GM19455 (cell line): ENCODE measurements at regions not wholly inside any gene's neighbourhood (a gene's known extent, or its start where the extent isn't known, plus 50 kb on each side); places are given as distances from the start of the nearest gene placed in this dataset.

ENCODE experiments used
- ATAC-seq: cut with Tn5 transposase; IDR thresholded peaks from one replicate; pipeline ENCODE4 v1.9.1; 2021; ENCODE audit not compliant: unreplicated experiment

- ATAC-seq = no peak
These were observed 434.7 kb upstream of the ADGRL4 start for GRCh38 chr1:79441238-79441637.

- no peak for ATAC-seq
These were observed 431.0 kb upstream of the ADGRL4 start for GRCh38 chr1:79437540-79437939.

- no peak for ATAC-seq
These were observed 424.8 kb upstream of the ADGRL4 start for GRCh38 chr1:79431340-79431739.

DNA sequence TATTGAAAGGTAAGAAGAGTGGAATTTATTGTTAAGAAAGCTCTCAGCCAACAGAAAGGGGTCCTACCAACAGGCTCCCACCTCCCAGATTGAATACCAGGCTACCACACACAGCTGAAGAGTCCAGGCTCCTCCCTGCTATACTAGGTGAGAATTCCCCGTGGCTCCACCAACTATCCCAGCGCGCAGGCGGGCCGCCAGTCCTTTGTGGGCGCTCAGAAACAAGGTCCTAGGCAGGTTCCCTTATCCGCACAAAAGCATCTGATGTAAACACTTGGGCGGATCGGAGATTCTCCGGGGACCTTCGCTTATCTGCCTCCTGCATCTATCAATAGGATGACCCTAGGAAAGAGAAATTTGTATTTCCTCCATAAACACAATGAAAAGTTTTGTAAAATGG is 423.9 kb upstream of the ADGRL4 start:
- no peak for ATAC-seq

DNA sequence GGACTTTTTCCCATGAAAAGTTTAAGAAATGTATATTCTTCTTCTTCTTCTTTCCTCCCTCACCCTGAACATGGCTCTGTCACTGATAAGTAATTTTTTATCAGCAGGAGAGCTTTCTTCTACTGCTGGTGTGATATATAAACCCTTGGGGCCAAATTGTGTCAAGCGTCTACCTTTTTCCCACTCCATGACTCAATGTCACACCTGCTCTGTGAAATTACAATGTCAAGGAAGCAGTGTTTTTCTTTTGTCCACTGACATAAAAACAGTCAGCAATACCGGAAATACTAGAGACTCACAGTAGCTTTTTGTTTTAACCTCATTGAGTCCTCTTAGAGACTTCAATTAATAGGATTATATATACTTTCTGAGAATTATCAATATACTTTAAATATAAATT is 416.2 kb upstream of the ADGRL4 start:
- no peak for ATAC-seq

DNA sequence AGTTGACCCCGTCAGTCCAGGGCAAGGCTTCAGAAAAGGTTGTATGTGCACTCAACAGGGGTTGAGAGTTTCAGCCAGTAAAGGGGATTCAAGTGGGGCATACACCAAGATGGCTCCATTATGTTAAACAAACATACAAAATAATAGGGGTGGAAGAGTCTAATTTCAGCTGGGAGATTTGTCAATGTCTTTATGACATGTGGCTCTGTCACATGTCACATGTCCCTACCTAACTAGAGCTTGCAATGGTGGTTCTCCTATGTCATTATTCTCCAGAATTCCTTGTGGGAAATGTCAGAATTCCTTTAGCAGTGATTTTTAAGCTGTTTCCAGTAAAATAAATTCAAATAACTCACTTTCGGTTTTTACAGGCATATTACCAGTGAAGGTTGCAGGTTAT is 392.0 kb upstream of the ADGRL4 start:
- ATAC-seq = no peak

DNA sequence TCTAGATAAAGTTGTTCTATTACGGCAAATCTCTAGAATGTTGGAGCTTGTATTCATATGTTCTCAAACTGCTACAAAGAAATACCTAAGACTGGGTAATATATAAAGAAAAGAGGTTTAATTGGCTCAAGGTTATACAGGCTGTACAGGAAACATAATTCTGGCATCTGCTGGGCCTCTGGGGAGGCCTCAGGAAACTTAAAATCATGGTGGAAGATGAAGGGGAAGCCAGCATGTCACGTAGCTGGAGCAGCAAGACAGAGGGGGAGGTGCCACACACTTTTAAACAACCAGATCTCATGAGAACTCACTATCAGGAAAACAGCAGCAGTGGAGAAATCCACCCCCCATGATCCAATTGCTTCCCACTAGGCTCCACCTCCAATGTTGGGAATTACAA is 390.4 kb upstream of the ADGRL4 start:
- no peak for ATAC-seq

DNA sequence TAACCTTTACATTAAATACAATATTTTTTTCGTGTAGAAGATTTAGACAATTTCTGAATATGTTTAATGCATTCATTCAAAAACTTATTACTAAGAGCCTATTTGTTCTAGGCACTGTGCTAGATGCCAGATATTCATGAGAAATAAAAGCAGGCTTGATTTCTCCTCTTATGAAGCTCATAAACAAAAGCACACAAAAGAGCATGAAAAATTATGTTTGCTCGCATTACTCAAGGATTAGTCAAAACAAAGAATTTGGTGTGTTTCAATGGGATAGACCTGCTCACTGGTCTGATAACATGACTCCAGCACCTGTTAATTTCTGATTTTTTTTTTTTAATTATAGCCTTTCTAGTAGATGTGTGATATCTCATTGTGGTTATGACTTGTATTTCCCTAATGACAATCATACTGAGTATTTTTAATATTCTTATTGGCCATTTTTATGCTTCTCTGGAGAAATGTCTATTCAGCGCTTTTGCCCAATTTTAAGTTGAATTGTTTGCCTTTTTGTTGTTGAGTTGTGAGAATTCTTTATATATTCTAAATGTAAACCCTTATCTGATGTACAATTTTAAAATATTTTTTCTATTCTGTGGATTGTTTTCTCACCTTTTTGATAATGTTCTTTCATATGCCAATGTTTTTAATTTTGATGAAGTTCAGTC is 382.3 kb upstream of the ADGRL4 start:
- no peak for ATAC-seq

DNA sequence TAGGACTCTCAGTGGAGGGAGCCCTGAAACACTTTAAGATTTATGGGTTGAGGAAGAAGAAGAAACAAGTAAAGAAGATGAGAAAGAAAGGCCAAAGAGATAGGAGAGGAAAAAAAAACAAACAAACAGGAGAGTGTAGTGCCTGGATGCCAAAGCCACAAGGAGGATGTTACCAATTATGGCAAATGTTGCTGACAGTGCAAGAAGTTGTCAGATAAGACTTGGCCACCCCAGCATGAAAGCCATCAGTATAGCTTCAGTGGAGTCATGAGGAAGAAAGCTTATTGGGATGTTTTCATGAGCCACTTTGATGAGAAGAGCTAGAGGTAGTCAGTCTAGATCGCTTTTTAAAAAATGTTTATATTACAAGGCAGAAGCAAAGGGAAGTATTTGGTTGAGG is 380.2 kb upstream of the ADGRL4 start:
- no peak for ATAC-seq

- no peak for ATAC-seq
These were observed 373.5 kb upstream of the ADGRL4 start for GRCh38 chr1:79380078-79380477.

DNA sequence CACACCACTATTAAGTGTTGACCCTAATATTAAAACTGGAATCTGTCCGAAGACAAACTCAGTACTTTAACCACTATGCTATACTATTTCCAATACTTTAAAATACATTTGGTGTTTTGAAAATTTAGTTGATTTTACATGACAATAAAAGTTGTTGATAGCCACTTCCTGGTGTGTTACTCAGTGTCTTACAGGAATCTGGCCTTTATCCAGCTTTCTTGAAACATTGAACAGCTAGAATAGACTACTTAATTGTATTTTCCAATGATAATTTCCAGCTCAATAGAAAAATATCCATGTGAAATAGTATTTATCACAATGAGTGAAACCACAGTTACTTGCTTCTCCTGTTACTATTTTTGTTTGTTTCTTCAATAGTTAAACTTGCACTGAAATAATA is 369.6 kb upstream of the ADGRL4 start:
- ATAC-seq = no peak

DNA sequence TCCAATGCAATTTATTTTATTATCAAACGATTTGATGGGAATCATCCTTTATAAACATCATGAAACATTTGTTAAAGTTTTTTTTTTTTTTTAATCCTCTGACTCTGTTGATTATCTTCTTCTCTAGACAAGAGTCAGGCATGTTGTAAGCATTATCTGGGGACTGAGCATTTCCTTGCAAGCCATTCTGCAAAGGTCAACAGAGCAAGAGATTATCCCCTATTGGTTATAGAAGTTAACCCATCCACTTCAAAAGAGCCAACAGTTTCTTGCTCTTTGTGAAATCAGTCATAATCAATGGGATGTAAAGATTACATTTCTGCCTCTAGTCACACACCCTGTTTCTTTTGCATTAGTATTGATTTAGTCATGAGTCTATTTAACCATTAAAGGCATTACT is 368.8 kb upstream of the ADGRL4 start:
- no peak for ATAC-seq

DNA sequence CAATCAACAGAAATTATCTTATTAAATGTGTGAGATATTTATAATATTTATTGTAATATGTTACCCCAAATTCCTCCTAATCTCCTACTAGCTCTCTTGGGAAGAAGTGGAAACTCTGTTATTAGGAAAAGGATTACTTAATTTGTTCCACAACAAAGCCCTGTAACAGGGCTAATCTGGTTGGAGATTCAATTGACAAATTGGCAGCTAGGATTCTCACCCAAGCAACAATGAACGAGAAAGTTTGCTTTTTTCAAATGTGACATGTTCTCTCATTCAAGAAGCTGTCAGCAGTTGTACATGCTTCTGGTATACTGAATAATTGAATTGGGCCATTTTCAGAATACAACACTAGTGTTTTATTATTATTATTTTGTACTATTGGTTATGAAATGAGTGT is 367.9 kb upstream of the ADGRL4 start:
- no peak for ATAC-seq

GRCh38 chr1:79373481-79374125 is 367.1 kb upstream of the ADGRL4 start:
- no peak for ATAC-seq

- ATAC-seq = no peak
These were observed 365.3 kb upstream of the ADGRL4 start for GRCh38 chr1:79371802-79372201.

DNA sequence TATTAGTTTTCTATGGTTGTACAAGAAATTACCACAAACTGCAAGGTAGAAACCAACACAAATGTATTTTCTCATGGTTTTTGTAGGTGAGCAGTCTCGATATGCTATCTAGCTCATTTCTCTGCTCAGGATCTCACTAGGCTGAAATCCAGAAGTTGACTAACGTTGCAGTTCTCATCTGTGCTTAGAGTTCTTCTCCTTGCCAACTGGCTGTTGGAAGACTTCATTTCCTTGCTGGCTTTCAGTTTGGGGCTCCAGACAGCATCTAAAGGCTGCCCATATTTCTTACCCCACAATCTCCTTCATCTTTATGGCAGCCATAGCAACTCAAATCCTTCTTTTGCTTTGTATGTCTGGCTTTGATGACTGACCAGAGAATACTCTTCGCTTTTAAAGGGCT is 362.6 kb upstream of the ADGRL4 start:
- no peak for ATAC-seq

GRCh38 chr1:79364896-79365295 is 358.4 kb upstream of the ADGRL4 start:
- no peak for ATAC-seq

DNA sequence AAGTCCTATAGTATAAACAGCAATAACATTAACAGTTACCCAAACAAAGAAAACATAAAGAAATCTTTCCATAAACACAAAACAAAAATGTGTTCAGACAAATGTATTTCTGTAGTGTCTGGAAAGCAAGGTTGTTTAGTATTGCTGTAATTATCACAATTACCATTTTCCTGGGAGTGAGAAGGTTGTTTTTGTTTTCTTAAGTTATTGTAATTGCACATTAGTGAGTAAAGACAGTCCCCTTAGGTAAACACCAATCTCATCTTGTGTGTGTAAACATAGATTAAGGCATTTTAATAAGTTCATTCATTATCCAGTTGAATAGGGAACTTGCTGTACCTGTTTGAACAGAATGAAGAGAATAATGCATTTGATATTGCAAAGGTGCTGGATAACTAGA is 356.9 kb upstream of the ADGRL4 start:
- ATAC-seq = no peak

DNA sequence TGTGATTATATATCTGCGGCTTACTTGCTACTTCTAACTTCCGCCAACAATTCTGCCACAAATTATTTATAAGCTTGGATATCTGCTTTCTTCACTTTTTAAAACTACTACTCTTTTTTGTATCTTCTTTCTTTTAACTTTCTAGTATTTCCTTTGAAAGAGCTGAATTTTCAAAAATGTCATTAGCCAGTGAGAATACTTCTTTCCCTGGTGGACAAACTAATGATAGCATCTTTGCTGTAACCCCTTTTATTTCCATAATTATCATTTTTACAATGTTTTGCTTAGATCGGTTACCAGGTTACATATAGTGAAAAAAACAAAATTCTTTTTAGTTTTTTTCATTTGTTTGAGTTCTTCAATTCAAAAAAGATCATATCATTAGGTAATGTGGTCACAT is 355.9 kb upstream of the ADGRL4 start:
- ATAC-seq = no peak

DNA sequence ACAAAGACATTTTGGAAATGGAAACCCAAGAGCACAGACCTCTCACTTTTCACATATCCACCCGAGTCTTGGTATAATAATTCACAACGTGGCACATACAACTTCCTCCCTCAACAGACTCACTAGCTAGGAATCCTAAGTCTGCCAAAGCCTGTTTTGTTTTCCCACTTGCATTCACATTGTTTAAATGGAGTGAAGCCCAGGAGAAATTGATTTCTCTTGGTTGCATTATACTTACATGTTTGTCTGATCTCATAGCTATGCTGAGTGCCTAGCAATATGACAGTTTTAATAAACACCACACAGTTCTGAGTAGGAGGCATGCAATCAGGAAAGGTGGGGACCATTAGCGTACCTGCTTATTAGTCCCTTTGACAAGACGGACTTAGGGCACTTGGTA is 348.6 kb upstream of the ADGRL4 start:
- ATAC-seq = no peak

DNA sequence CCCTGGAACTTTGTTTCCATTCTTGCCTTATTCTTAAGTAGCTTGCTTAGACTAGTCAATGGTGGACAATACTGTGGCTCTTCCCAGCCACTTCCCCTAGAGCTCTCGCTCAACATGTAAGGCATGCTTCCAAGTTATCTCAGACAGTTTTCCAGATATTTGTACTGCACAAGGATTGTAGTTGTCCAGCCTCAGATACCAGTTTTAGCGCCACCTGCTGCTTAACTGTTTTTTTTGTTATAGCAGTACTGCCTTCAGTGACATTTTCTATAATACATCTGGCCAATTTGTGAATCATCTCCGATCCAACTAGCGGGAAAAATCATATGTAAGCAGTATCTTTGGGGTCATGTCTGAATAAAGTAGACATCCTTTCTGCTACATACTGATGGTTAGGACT is 346.7 kb upstream of the ADGRL4 start:
- no peak for ATAC-seq

DNA sequence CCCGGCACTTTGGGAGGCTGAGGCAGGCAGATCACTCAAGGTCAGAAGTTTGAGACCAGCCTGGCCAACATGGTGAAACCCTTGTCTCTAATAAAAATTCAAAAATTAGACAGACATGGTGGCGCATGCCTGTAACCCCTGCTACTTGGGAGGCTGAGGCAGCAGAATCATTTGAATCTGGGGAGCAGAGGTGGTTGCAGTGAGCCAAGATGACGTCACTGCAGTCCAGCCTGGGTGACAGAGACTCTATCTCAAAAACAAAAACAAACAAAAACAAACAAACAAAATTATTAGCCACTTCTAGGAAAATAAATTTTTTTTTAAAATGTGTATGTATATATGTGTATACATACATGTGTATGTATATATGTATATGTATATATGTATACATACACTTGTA is 320.3 kb upstream of the ADGRL4 start:
- ATAC-seq = no peak

DNA sequence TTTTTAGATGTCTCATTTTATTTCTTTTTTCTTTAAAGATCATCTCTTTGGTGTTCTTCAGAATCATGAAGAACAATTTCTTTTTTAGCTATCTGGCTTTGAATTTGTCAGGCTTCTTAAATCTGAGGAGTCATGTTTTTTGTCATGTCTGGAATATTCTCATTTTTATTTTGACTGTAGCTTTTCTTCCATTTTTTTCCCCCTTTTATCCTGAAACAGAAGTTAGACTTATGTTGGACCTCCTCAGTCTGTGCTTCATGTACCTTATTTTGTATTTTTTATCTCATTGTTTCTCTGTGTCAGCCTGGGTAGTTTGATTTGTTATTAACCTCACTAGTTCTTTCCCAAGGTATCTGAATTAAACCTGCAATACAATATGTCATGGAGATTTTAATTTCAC is 319.2 kb upstream of the ADGRL4 start:
- no peak for ATAC-seq
